HG03520 (cell line): ENCODE measurements at regions not wholly inside any gene's neighbourhood (a gene's known extent, or its start where the extent isn't known, plus 50 kb on each side); places are given as distances from the start of the nearest gene placed in this dataset.
"Not testable (repeated sequence)": the region's sequence is repeated elsewhere in the genome, so short reads cannot be mapped to it uniquely, and the experiment has no call there.

Source experiments
- ATAC-seq: cut with Tn5 transposase; IDR thresholded peaks from one replicate; pipeline ENCODE4 v1.9.1; 2021; ENCODE audit warnings: mild to moderate bottlenecking, moderate library complexity; ENCODE audit not compliant: unreplicated experiment

DNA sequence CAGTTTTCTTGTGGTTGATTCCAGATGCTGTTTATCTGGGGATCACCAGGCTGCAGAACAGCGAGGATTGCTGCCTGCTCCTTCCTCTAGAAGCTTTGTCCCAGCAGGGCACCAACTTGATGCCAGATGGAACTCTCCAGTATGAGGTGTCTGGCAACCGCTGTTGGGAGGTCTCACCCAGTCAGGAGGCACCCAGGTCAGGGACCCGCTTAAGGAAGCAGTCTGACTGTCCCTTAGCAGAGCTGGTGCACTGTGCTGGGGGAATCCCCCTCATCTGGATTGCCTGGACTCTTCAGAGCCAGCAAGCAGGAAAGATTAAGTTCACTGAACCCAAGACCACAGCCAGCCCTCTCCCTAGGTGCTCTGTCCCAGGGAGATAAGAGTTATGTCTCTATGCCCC is 1165.2 kb downstream of the FSCB start:
- no peak for ATAC-seq

DNA sequence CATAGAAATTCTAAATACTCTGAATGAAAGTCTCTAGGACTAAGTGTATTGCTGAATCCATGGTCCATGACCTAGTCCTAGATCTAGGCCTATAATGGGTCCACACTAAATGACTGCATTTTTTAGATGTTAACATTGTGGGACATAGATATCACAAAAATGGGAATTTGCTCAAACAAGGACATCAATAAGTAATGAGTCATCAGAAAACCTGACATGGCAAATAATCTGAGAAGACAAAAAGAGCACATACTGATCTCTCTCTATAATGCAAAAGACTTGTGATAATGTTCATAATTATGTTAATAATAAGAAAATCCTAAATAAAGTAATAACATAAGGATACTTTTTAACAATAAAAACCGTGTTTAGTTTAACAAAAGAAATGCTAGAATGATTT is 1168.4 kb downstream of the FSCB start:
- ATAC-seq, result no peak

DNA sequence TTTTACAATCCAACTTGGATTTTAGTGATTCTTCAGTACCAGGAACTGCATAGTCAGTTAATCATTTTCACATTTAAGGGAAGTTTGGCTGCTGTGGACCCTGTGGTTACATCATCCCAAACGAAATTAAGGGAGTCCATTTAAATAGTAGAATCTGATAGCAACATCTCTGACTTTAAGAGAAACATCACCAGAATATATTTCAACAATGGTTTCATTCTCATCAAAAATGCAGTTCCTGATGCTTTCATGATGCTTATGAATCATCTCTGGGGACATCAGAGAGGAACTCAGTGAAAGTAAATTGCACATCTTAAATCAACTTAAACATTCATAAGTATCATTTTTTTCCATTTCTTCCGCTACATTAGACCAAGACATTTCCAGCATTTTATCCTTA is 1170.7 kb downstream of the FSCB start:
- ATAC-seq, result no peak

DNA sequence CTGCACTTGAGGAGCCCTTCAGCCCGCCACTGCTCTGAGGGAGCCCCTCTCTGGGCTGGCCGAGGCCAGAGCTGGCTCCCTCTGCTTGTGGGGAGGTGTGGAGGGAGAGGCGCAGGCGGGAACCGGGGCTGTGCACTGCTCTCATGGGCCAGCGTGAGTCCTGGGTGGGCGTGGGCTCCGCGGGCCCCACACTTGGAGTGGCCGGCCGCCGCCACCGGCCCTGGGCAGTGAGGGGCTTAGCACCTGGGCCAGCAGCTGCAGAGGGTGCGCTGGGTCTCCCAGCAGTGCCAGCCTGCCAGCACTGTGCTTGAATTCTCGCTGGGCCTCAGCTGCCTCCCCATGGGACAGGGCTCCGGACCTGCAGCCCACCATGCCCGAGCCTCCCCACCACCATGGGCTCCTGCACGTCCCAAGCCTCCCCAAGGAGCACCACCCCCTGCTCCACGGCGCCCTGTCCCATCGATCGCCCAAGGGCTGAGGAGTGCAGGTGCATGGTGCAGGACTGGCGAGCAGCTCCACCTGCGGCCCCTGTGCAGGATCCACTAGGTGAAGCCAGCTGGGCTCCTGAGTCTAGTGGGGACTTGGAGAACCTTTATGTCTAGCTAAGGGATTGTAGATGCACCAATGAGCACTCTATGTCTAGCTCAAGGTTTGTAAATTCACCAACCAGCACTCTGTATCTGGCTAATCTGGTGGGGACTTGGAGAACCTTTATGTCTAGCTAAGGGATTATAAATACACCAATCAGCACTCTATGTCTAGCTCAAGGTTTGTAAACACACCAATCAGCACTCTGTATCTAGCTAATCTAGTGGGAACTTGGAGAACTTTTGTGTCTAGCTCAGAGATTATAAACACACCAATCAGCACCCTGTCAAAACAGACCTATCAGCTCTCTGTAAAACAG is 1180.3 kb downstream of the FSCB start:
- ATAC-seq, result not testable (repeated sequence)

DNA sequence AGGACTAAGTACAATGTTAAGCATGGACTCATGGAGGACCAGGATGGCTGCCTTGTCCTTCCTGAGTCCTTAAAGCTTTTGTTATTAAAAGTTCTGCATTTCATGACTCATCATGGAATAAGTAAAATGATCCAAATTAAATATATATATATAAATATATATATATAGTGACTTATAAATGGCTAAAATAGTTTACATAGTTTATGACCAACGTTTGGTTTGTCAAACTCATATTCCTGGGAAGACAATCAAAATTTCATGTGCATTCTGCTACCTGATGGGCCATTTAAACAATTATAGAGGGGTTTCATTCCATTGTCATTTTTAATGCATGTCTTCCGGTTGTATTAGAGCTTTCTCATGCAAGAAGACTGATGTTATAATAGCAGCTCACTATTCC is 1190.7 kb downstream of the FSCB start:
- ATAC-seq, result no peak

DNA sequence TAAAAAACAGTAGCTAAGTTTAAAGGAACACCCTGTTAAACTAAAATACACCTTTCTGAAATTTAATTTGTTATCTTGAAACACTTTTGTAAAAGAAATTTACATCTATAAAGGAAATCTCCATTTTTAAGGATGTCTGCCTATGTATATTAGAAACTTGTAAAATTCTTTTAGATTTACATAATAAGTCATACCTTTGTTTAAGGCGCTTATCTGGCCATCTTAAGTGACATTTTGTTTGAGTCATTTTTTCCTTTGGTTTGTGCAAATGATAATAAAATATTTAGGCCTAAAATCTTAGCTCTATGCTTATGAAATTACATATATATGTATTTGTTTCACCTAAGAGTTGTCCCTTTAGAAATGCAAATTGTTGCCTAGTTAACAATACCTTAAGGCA is 1193.4 kb downstream of the FSCB start:
- no peak for ATAC-seq

DNA sequence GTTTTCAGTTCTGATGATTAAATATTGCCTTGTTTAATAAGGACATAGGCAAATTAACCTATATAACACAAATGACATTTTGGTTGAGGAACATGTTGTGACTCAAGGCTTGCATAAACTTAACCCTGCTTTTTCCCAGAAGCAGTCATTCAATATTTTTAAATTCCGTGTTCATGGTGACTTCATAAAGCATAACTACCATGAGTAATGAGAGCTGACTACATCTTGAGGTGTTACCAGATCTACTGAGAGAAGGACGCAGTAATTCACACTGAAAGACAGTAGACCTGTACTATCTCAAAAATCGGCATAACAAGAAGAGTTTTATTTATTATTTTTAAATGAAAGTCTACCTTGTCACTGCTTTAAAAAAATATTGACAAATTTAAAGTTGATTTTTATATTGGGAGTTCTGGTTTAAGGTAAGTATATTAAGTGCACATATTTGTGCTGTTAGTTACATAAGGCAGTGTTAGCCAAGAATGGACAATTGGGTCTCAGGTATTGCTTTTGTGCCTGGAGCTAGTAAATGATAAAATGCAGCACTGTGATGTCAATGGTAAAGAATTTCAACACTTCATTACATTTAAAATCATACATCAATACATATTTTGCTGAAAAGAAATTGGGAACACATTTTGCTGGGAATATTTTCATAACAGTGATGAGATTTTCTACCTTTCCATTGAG is 1198.5 kb downstream of the FSCB start:
- no peak for ATAC-seq

DNA sequence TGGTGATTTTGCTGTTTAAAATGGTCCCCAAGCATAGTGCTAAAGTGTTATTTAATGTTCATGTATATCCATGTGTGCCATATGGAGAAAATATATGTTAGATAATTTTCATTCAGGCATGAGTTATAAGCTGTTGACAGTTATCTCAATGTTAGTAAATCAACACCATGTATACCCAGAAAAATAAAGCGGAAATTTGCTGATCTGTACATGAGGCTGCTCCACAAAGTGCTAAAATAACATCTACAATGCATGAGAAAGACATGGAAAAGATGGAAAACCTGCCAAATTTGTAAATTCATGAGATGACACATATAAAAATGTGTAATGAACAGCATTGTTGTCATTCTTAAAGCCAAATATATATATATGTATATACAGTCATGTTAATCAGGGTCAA is 1199.2 kb downstream of the FSCB start:
- no peak for ATAC-seq

DNA sequence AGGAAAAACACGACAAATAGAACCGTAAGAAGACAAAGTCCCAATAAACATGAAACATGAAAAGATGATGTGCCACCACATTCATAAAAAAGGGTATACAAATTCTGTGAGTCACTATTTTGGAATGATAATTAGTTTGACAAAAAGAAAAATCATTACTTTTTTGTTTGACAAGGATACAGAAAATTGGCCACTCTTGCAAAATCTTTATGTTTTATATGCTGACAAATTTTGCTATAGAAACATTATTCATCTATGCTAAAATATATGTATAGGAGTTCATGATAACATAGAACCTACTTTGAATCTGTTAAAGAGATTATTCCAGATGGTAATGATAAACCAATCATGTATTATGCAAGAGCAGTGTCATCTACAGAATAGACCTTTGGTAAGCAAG is 1201.0 kb downstream of the FSCB start:
- ATAC-seq, result no peak

DNA sequence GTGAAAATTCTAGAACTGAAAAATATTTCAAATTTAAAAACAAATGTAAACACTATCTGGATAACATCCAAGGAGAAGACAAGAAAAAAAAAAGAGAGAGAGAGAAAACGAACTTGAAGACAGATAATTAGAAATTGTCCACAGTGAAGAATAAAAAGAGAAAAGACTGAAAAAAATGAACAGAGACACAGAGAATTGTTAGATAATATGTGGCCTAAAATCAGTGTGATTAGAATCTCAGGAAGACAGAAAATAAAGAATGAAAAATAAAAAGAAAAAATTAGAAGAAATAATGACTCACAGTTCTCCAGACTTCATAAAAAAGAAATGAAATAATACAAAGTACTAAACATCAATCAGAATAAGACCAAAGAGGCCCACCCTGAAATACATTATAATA is 1209.3 kb downstream of the FSCB start:
- no peak for ATAC-seq

DNA sequence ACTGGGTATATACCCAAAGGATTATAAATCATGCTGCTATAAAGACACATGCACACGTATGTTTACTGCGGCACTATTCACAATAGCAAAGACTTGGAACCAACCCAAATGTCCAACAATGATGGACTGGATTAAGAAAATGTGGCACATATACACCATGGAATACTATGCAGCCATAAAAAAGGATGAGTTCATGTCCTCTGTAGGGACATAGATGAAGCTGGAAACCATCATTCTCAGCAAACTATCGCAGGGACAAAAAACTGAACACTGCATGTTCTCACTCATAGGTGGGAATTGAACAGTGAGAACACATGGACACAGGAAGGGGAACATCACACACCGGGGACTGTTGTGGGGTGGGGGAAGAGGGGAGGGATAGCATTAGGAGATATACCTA is 1211.0 kb downstream of the FSCB start:
- not testable (repeated sequence) for ATAC-seq

DNA sequence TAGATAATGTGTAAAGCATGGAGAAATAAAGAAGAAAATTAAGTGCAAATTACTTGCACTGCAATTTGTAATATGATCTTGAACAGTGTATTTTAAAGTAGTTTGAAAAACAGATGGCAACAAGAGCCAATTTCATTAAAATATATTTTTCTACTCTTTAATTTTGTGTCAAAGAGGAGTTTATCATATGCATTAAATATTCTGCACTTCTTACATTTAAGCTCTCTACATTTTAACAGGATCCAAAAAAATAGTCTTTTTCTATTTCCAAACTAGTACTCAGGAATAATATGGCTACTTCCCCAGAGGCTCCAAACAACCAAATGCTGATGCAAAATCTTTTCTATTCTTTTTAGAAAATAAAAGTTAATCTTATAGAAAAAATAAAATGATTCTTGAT is 1221.5 kb downstream of the FSCB start:
- no peak for ATAC-seq

DNA sequence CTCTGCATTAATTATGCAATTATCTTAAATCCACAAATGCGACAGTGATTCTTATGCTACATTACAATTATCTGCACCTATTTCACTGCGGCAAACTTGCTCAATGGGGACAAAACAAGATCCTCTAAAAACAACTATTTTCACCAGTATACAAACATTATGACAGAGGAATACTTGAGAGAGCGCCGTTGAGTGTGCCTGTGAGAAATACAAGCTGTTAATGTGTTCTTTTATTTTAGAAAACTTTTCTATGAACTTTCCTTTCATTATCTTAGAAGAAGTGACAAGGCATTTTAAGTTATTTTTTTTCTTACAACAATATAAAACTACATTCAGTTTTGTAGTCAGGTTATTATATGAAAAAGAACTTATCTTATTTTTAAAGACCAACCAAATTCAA is 1247.0 kb downstream of the FSCB start:
- ATAC-seq, result no peak

DNA sequence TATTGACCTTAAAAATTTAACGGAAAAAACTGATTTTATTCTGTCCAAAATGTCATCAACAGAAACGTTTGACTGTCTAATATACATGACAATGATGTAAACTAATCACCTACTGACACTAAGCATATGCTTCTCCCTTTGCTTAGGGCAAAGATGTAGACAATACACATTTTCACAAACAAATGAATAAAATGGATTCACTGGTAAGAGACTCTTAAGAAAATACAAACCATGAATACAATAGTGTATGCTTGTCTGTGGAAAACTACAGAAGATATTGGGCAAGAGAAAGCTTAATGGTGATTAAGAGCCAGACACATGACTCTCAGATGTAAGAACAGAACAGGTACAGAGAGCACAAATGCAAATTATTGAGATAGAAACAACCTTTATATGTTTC is 1248.7 kb downstream of the FSCB start:
- no peak for ATAC-seq

DNA sequence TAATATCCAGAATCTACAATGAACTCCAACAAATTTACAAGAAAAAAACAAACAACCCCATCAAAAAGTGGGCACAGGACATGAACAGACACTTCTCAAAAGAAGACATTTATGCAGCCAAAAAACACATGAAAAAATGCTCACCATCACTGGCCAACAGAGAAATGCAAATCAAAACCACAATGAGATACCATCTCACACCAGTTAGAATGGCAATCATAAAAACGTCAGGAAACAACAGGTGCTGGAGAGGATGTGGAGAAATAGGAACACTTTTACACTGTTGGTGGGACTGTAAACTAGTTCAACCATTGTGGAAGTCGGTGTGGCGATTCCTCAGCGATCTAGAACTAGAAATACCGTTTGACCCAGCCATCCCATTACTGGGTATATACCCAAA is 1250.1 kb downstream of the FSCB start:
- ATAC-seq, result not testable (repeated sequence)

DNA sequence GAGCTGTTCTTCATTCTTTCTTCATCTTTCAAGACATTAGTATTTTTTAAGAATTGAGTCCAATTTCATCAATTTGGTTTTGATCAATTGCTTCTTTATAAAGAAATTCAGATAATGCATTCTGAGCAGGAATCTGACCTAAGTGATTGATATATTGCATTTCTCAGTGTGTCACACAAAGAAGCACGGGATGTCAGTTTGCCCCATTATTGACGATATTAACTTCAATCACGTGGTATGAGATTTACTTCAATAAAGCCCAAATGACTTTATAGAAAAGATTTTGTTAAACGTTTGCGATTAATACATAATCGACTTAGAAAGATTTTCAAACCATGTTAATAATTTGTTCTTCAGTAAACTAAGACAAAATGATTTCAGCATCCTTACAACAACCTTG is 1254.2 kb downstream of the FSCB start:
- no peak for ATAC-seq

DNA sequence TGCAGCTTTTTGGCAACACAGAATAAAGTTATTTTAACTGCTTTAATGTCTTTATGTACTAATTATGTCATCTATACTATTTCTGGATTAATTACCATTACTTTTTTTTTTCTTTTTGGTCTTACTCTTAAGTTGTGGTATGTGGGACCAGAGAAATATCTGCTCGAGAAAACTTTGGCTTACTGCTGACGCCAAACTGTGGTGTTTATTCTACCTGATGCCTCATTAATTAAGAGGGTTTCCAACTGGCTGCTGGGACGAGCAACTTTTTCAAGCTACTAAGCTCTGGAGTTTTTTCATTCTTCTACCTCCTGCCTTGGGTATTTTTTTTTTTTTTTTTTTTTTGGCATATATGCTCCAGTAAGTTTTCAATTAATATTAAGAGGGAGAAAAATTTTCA is 1257.5 kb downstream of the FSCB start:
- no peak for ATAC-seq

DNA sequence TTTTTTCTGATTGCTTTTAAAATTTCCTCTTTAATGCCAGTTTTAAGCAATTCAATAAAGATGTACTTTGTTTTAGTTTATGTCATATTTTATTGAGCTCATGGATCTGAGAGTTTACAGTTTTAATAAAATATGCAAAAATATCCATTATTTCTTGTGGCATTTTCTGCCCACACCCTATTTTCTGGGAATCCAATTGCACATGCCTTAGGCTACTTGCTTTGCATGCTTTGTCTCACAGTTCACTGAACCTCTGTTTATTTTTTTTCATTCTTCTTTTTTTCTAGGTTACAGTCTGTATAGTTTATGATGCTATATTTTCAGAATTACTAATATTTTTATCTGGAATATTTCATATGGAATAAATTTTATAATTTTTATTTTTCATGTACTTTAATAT is 1258.0 kb downstream of the FSCB start:
- ATAC-seq, result no peak

DNA sequence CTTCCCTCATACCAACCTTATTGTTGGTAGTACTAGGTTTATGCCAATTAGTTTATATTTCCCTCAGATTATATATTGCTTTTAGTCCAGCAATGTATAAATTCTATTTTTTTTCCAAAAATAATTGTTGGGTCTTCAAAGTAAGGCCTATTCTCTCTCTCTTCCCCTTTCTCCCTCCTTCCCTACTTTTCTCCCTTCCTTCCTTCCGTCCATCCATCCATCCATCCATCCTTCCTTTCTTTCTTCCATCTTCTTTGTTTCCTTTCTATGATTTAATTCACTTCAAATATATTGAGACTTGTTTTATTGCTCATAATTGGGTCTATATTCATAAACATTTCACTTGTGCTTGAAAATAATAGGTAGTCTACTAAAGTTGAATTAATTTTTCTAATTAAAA is 1259.2 kb downstream of the FSCB start:
- no peak for ATAC-seq

DNA sequence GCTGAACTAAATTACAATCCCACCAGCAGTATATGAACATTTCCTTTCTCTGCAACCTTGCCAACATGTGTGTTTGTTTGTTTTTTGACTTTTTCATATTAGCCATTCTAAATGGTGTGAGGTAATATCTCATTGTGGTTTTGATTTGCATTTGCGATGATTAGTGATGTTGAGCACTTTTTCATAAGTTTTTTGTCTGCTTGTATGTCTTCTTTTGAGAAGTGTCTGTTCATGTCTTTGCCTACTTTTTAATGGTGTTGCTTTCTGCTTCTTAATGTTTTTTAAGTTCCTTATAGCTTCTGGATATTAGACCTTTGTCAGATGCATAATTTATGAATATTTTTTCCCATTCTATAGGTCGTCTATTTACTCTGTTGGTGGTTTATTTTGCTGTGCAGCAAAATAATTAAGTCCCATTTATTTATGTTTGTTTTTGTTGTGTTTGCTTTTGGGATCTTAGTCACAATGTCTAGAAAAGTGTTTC is 1262.9 kb downstream of the FSCB start:
- no peak for ATAC-seq

DNA sequence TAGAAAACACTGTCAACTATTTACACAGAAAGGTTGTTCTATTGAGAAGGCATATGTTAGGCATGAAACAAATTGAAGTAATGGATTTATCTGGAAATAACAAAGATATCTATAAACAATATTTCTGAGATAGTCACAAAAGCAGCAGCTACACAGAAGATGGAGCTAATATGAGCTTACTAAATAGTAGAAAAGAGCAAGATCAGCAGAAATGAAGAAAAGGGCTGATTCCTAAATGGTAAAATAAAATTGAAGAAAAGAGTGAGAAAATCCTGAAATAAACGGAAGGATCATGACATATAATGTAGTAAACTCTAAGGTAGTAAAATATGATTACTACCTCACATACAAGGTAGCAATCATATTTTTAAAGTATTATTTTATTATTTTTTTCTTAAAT is 1263.9 kb downstream of the FSCB start:
- no peak for ATAC-seq

DNA sequence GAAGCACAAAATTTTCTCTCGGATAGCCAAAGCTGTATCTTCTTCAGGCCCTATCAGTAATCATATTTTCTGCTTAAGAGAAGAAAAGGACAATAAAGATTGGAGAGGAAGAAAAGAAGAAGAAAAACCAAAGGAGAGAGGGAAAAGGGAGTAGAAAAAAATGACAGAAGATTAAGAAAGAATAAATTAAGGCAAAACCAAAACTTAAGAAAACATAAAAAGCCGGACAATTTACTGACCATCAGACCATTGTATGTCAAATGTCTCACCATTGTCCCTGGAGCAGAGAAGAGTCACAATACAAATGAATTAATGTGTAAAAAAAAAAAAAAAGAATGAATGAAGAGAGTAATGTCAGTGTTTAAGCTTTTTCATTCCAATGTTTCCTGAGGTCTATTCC is 1274.8 kb downstream of the FSCB start:
- no peak for ATAC-seq
